Esophagus muscularis mucosa (tissue), 4 donors: ENCODE measurements at regions not wholly inside any gene's neighbourhood (a gene's known extent, or its start where the extent isn't known, plus 50 kb on each side); places are given as distances from the start of the nearest gene placed in this dataset.

ENCODE experiments used
- DNase-seq: peaks from one replicate; pipeline ENCODE4 v3.0.0-alpha.2; 2017; ENCODE audit errors: extremely low spot score
- H3K27ac ChIP-seq, 4 donors: fragments of 200-600 bp; sonication (generic); replicated peaks in 1 of 4; 1 replicate in 3 of 4; 2 replicates in 1 of 4; pipeline ENCODE4 v1.5.1; 2016 to 2019; ENCODE audit warnings: mild to moderate bottlenecking in 1 of 4
- H3K27me3 ChIP-seq, 4 donors: fragments of 200-600 bp; sonication (generic); one replicate each; pipeline versions ENCODE4 v1.5.1 to v1.6.0; 2016 to 2019
- H3K36me3 ChIP-seq, 4 donors: fragments of 200-600 bp; sonication (generic); one replicate each; pipeline ENCODE4 v1.5.1; 2016 to 2019
- H3K4me1 ChIP-seq, 4 donors: fragments of 200-600 bp; sonication (generic); one replicate each; pipeline ENCODE4 v1.5.1; 2016 to 2019
- H3K4me3 ChIP-seq, 4 donors: fragments of 200-600 bp; sonication (generic); 1 replicate in 2 of 4; 2 replicates in 2 of 4; pipeline ENCODE4 v1.5.1; 2016 to 2019; ENCODE audit warnings: mild to moderate bottlenecking in 4 of 4, moderate library complexity in 1 of 4
- H3K9me3 ChIP-seq, 4 donors: fragments of 200-600 bp; sonication (generic); 1 replicate in 3 of 4; 2 replicates in 1 of 4; pipeline ENCODE4 v1.5.1; 2016 to 2019
- EP300 ChIP-seq: sonication (generic); formaldehyde crosslinking; IDR thresholded peaks from one replicate; pipeline ENCODE4 v1.6.1; 2017; ENCODE audit warnings: antibody characterized with exemption
- POLR2A ChIP-seq: fragments of 450-650 bp; IDR thresholded peaks from one replicate; pipeline ENCODE4 v1.6.1; 2017; ENCODE audit warnings: antibody characterized with exemption, moderate library complexity, mild to moderate bottlenecking, low read depth
- POLR2AphosphoS5 ChIP-seq, 2 donors: sonication (generic); formaldehyde crosslinking; IDR thresholded peaks; one replicate each; pipeline ENCODE4 v1.6.1; 2017; ENCODE audit warnings: antibody characterized with exemption in 2 of 2
- WGBS: methylation state at CpG from one replicate; pipeline ENCODE4 v1.1.5; 2018; 5-methylcytosine and 5-hydroxymethylcytosine counted together
- intact Hi-C: fragments of 100-400 bp; cut with DNase I; formaldehyde crosslinking; loops from one replicate; pipeline ENCODE4 v1.15.1; 2023
- TF ChIP-seq, protein P1 (sequence below), 3 experiments: fragments of 200-600 bp in 2 of 3; fragments of 450-650 bp in 1 of 3; sonication (generic) in 2 of 3; IDR thresholded peaks; one replicate each; pipeline ENCODE4 v1.5.1; 2017 to 2019; ENCODE audit warnings: antibody characterized with exemption in 3 of 3, mild to moderate bottlenecking in 2 of 3, moderate library complexity in 1 of 3

GRCh38 chr2:76668279-76668678 lies 853.9 kb downstream of the LRRTM4 start:
- intact Hi-C loops: no loop called here
- Histone ChIP-seq H3K4me3 (no peak overlapping the region), H3K4me1 (no peaks in the 10 kb centered on the region), H3K27ac (no peak overlapping the region), H3K9me3 (no peaks in the 10 kb centered on the region), H3K36me3 (no peaks in the 10 kb centered on the region), H3K27me3 (no peaks in the 10 kb centered on the region)
- DNase-seq: no peak
- no peak for TF ChIP-seq POLR2AphosphoS5 (IDR thresholded peaks at IDR 0.05)
- WGBS: 35% methylated on average over 1 of the region's 1 CpG

DNA sequence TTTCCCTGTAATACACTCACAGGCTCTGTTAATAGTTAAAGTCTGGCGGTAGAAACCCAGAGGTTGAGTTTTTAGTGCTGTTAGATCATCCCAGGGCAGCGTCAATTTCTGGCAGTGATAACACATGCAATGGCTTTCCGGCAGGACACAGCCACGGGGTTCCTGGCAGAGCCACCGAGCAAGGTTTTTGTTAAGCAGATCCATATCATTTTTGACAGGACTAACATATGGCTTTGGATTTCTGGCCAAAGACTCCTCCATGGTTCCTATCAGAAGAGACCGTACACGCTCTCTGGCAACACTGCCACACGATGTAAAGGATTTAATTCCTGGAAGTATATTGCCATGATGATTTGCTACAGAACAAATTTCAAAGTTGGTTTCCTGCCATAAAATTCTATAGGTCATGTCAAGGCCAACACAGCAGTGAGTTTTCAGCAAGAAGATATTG lies 854.3 kb downstream of the LRRTM4 start:
- Histone ChIP-seq H3K27me3 (no peaks in the 10 kb centered on the region), H3K27ac (no peak overlapping the region), H3K9me3 (no peaks in the 10 kb centered on the region), H3K4me1 (no peaks in the 10 kb centered on the region), H3K4me3 (no peak overlapping the region), H3K36me3 (no peaks in the 10 kb centered on the region)
- TF ChIP-seq POLR2A: no peak
- TF ChIP-seq POLR2AphosphoS5 (IDR thresholded peaks at IDR 0.05): no peak
- TF ChIP-seq, protein P1, sequence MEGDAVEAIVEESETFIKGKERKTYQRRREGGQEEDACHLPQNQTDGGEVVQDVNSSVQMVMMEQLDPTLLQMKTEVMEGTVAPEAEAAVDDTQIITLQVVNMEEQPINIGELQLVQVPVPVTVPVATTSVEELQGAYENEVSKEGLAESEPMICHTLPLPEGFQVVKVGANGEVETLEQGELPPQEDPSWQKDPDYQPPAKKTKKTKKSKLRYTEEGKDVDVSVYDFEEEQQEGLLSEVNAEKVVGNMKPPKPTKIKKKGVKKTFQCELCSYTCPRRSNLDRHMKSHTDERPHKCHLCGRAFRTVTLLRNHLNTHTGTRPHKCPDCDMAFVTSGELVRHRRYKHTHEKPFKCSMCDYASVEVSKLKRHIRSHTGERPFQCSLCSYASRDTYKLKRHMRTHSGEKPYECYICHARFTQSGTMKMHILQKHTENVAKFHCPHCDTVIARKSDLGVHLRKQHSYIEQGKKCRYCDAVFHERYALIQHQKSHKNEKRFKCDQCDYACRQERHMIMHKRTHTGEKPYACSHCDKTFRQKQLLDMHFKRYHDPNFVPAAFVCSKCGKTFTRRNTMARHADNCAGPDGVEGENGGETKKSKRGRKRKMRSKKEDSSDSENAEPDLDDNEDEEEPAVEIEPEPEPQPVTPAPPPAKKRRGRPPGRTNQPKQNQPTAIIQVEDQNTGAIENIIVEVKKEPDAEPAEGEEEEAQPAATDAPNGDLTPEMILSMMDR (IDR thresholded peaks at IDR 0.05): no peak
- no peak for TF ChIP-seq EP300
- no peak for DNase-seq
- 47% methylated on average over 8 of the region's 8 CpGs for WGBS
- intact Hi-C loops: no loop called here

- Histone ChIP-seq H3K4me1 (no peaks in the 10 kb centered on the region), H3K27ac (no peak overlapping the region), H3K4me3 (no peak overlapping the region), H3K27me3 (no peaks in the 10 kb centered on the region), H3K9me3 (peaks cover 0 to 5% (median 2%) of the 10 kb centered on the region in 4 donors), H3K36me3 (no peaks in the 10 kb centered on the region)
- no peak for TF ChIP-seq EP300
- TF ChIP-seq POLR2A: no peak
- TF ChIP-seq, protein P1 (IDR thresholded peaks at IDR 0.05): no peak
- WGBS: 25% methylated on average over 2 of the region's 2 CpGs
- intact Hi-C loops: no loop called here
- DNase-seq: no peak
These were observed 880.0 kb downstream of the LRRTM4 start for GRCh38 chr2:76642129-76642528.

DNA sequence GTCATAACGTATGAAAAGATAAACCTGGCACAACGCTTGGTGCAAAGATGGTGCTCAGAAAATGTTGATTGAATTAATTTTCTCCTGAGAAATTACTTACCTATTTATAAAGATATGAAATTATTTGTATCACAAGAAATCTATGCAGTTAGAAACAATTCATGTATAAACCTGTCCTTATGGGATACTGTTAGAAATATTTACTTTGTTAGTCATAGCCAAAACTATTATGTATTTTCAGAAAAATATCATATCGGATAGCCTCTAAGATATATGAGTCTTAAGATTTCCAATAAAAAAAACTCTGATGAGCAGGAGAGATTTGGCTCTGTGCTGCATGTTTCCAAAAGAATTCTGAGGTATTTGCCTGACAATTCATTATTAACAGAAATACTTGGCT lies 880.7 kb downstream of the LRRTM4 start:
- peaks cover 0 to 5% (median 2%) of the 10 kb centered on the region in 4 donors for H3K9me3 ChIP-seq
- WGBS: 74% methylated on average over 3 of the region's 3 CpGs
- H3K4me3 ChIP-seq: no peak overlapping the region
- DNase-seq: no peak
- intact Hi-C loops: no loop called here
- no peaks in the 10 kb centered on the region for H3K36me3 ChIP-seq
- no peaks in the 10 kb centered on the region for H3K27me3 ChIP-seq
- TF ChIP-seq, protein P1 (IDR thresholded peaks at IDR 0.05): no peak
- no peak for TF ChIP-seq POLR2AphosphoS5 (IDR thresholded peaks at IDR 0.05)
- H3K4me1 ChIP-seq: no peaks in the 10 kb centered on the region
- no peak overlapping the region for H3K27ac ChIP-seq

DNA sequence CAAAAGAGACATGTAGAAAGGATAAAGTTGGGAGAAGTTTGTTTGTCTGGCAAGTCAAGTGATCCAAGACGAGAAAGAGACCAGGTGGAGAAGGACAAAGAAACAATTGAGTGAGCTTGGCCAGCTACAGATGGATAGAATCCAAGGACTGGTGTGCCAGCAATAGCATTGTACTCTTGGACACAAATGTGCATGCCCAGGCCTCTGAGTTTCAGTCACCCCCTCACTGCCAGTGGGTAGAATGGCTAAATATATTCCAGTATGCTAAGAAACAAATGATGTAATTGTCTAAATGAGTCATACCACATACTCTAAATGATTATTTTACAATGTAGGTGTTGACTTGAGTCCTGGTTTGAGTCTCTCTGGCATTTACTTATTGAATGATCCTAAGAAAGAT lies 881.3 kb downstream of the LRRTM4 start:
- peaks cover 0 to 5% (median 2%) of the 10 kb centered on the region in 4 donors for H3K9me3 ChIP-seq
- no peaks in the 10 kb centered on the region for H3K36me3 ChIP-seq
- H3K4me1 ChIP-seq: no peaks in the 10 kb centered on the region
- TF ChIP-seq POLR2A (no peak), POLR2AphosphoS5 (IDR thresholded peaks at IDR 0.05) (no peak), EP300 (no peak)
- TF ChIP-seq, protein P1 (IDR thresholded peaks at IDR 0.05): no peak
- no peak overlapping the region for H3K4me3 ChIP-seq
- intact Hi-C loops: no loop called here
- H3K27ac ChIP-seq: no peak overlapping the region
- no peaks in the 10 kb centered on the region for H3K27me3 ChIP-seq
- WGBS: 26% methylated on average over 1 of the region's 1 CpG
- DNase-seq: no peak
